WTC11 (cell line): ENCODE measurements at regions not wholly inside any gene's neighbourhood (a gene's known extent, or its start where the extent isn't known, plus 50 kb on each side); places are given as distances from the start of the nearest gene placed in this dataset.

ENCODE experiments used
- ATAC-seq: fragments of 200-7000 bp; cut with Tn5 transposase; 2 replicates; pipeline ENCODE4 v1.10.0; 2021; ENCODE audit warnings: mild to moderate bottlenecking, moderate library complexity
- CTCF ChIA-PET: fragments of 300-600 bp; sonication (Branson Sonifier 250); formaldehyde crosslinking; loops from one replicate; lab custom pipeline; 2021; ENCODE audit warnings: antibody characterized with exemption; lab: Charles Lee
- POLR2A ChIA-PET: fragments of 350-600 bp; sonication (Branson Sonifier 250); formaldehyde crosslinking; loops from one replicate; lab custom pipeline; 2021; ENCODE audit warnings: antibody characterized with exemption; lab: Charles Lee
- DNase-seq: peaks from one replicate; pipeline ENCODE4 v3.0.0; 2021; ENCODE audit warnings: low spot score
- H3K27ac Mint-ChIP-seq: 2 replicates; pipeline ENCODE4 v1.8.0; 2021; ENCODE audit warnings: mixed read lengths
- H3K27me3 Mint-ChIP-seq: 2 replicates; pipeline ENCODE4 v1.8.0; 2021; ENCODE audit warnings: low read depth, mild to moderate bottlenecking, moderate library complexity, mixed read lengths
- H3K36me3 Mint-ChIP-seq: 2 replicates; pipeline ENCODE4 v1.8.0; 2021; ENCODE audit warnings: mixed read lengths
- H3K4me1 Mint-ChIP-seq: 2 replicates; pipeline ENCODE4 v1.8.0; 2022; ENCODE audit warnings: mixed read lengths
- H3K4me3 Mint-ChIP-seq: 2 replicates; pipeline ENCODE4 v1.8.0; 2021; ENCODE audit warnings: mild to moderate bottlenecking, moderate library complexity, mixed read lengths
- H3K9me3 Mint-ChIP-seq: 2 replicates; pipeline ENCODE4 v1.8.0; 2021; ENCODE audit warnings: mixed read lengths
- GABPB1 ChIP-seq: sonication (generic); formaldehyde crosslinking; IDR thresholded peaks from 2 replicates; pipeline ENCODE4 v1.8.1; 2023; ENCODE audit warnings: mild to moderate bottlenecking, missing genetic modification reagents
- HMGA2 ChIP-seq: fragments of 250-450 bp; sonication (Bioruptor Pico); IDR thresholded peaks from 2 replicates; pipeline ENCODE4 v1.4.0; 2021; ENCODE audit warnings: mild to moderate bottlenecking, moderate library complexity
- IRF2 ChIP-seq: sonication (generic); formaldehyde crosslinking; IDR thresholded peaks from 2 replicates; pipeline ENCODE4 v1.8.0; 2022; ENCODE audit warnings: low read depth, missing genetic modification reagents, borderline replicate concordance
- JUN ChIP-seq: sonication (generic); formaldehyde crosslinking; IDR thresholded peaks from 2 replicates; pipeline ENCODE4 v1.8.0; 2023; ENCODE audit warnings: mild to moderate bottlenecking, missing genetic modification reagents
- MYBL2 ChIP-seq: sonication (generic); formaldehyde crosslinking; IDR thresholded peaks from 2 replicates; pipeline ENCODE4 v1.8.1; 2023; ENCODE audit warnings: mild to moderate bottlenecking, moderate library complexity, missing genetic modification reagents
- SMAD3 ChIP-seq: sonication (generic); formaldehyde crosslinking; IDR thresholded peaks from 2 replicates; pipeline ENCODE4 v1.8.0; 2022; ENCODE audit warnings: missing genetic modification reagents, mild to moderate bottlenecking, borderline replicate concordance
- SOX15 ChIP-seq: fragments of 250-450 bp; sonication (Bioruptor Pico); IDR thresholded peaks from 2 replicates; pipeline ENCODE4 v1.9.0; 2021; ENCODE audit warnings: mild to moderate bottlenecking
- TCF7 ChIP-seq: sonication (generic); formaldehyde crosslinking; IDR thresholded peaks from 2 replicates; pipeline ENCODE4 v1.8.0; 2022; ENCODE audit warnings: mild to moderate bottlenecking, low read depth, missing genetic modification reagents, moderate library complexity
- TEAD4 ChIP-seq: sonication (generic); formaldehyde crosslinking; IDR thresholded peaks from 2 replicates; pipeline ENCODE4 v1.8.0; 2022; ENCODE audit warnings: mild to moderate bottlenecking, missing genetic modification reagents
- ZNF138 ChIP-seq: sonication (generic); formaldehyde crosslinking; conservative IDR thresholded peaks from 2 replicates; pipeline ENCODE4 v1.8.1; 2022; ENCODE audit warnings: mild to moderate bottlenecking, moderate library complexity, missing genetic modification reagents
- ZNF317 ChIP-seq: sonication (generic); formaldehyde crosslinking; IDR thresholded peaks from 2 replicates; pipeline ENCODE4 v1.8.1; 2023; ENCODE audit warnings: low read depth, mild to moderate bottlenecking, moderate library complexity, missing genetic modification reagents, borderline replicate concordance
- TF ChIP-seq, protein P1 (sequence below): sonication (generic); formaldehyde crosslinking; IDR thresholded peaks from 2 replicates; pipeline ENCODE4 v1.8.1; 2023; ENCODE audit warnings: mild to moderate bottlenecking, missing genetic modification reagents
- TF ChIP-seq, protein P2 (sequence below): sonication (generic); formaldehyde crosslinking; IDR thresholded peaks from 2 replicates; pipeline ENCODE4 v1.8.1; 2022; ENCODE audit warnings: mild to moderate bottlenecking, moderate library complexity, missing genetic modification reagents
- TF ChIP-seq, protein P3 (sequence below): sonication (generic); formaldehyde crosslinking; IDR thresholded peaks from 2 replicates; pipeline ENCODE4 v1.8.0; 2022; ENCODE audit warnings: mild to moderate bottlenecking, missing genetic modification reagents
- TF ChIP-seq, protein P4 (sequence below): sonication (generic); formaldehyde crosslinking; IDR thresholded peaks from 2 replicates; pipeline ENCODE4 v1.8.1; 2022; ENCODE audit warnings: low read depth, missing genetic modification reagents, borderline replicate concordance
- TF ChIP-seq, protein P5 (sequence below): fragments of 250-450 bp; sonication (Bioruptor Pico); IDR thresholded peaks from 2 replicates; pipeline ENCODE4 v1.9.0; 2021; ENCODE audit warnings: moderate library complexity, mild to moderate bottlenecking, inconsistent platforms, borderline replicate concordance
- TF ChIP-seq, protein P6 (sequence below): fragments of 250-450 bp; sonication (Bioruptor Pico); IDR thresholded peaks from 2 replicates; pipeline ENCODE4 v1.9.0; 2021; ENCODE audit warnings: mild to moderate bottlenecking
- TF ChIP-seq, protein P7 (sequence below): sonication (generic); formaldehyde crosslinking; IDR thresholded peaks from 2 replicates; pipeline ENCODE4 v1.8.1; 2022; ENCODE audit warnings: low read depth, mild to moderate bottlenecking, moderate library complexity, missing genetic modification reagents, borderline replicate concordance
- TF ChIP-seq, protein P8 (sequence below): fragments of 250-450 bp; sonication (Bioruptor Pico); IDR thresholded peaks from 2 replicates; pipeline ENCODE4 v1.8.0; 2021; ENCODE audit warnings: mild to moderate bottlenecking
- TF ChIP-seq, protein P9 (sequence below): sonication (generic); formaldehyde crosslinking; IDR thresholded peaks from 2 replicates; pipeline ENCODE4 v1.8.0; 2022; ENCODE audit warnings: mild to moderate bottlenecking, missing genetic modification reagents

DNA sequence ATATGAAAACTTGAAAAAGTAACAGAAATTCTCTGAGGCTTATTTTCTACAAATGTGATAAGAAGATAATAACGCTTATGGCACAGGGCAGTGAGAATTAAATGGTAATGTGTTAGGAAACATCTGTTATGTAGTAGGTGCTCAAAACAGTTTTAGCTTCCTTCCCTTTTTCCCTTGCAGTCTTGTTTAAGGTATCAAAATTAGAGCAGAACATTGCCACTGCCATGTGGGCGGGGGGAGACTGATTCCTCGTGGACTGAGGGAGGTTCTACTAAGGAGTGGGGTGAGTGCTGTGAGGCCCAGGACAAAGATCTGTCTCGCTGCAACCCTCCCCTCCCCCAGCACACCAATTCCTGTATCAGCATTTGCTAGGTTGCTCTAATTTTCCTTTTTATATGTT, 702.4 kb downstream of the TUSC7 start:
- Mint-ChIP-seq H3K27me3 (no peaks in the 10 kb centered on the region), H3K4me3 (no peak overlapping the region), H3K36me3 (peaks cover 2% of the 10 kb centered on the region; the same call in 1 of the 2 replicates), H3K9me3 (peaks cover 7% of the 10 kb centered on the region; the same call in 1 of the 2 replicates), H3K27ac (no peak overlapping the region), H3K4me1 (peaks cover 44% of the 10 kb centered on the region)
- no peak for ATAC-seq
- no peak for DNase-seq
- ChIA-PET POLR2A (no interaction called here), CTCF (interaction anchor here (0.6 kb wide), 1 partner anchor 363 kb away, joined by 4 read pairs; no protein-coding TSS in a partner anchor)
- no peak for TF ChIP-seq SMAD3 (CRISPR knock-in tag)
- no peak for TF ChIP-seq TEAD4 (CRISPR knock-in tag)
- TF ChIP-seq, protein P1, sequence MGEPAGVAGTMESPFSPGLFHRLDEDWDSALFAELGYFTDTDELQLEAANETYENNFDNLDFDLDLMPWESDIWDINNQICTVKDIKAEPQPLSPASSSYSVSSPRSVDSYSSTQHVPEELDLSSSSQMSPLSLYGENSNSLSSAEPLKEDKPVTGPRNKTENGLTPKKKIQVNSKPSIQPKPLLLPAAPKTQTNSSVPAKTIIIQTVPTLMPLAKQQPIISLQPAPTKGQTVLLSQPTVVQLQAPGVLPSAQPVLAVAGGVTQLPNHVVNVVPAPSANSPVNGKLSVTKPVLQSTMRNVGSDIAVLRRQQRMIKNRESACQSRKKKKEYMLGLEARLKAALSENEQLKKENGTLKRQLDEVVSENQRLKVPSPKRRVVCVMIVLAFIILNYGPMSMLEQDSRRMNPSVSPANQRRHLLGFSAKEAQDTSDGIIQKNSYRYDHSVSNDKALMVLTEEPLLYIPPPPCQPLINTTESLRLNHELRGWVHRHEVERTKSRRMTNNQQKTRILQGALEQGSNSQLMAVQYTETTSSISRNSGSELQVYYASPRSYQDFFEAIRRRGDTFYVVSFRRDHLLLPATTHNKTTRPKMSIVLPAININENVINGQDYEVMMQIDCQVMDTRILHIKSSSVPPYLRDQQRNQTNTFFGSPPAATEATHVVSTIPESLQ = no peak
- TF ChIP-seq, protein P2, sequence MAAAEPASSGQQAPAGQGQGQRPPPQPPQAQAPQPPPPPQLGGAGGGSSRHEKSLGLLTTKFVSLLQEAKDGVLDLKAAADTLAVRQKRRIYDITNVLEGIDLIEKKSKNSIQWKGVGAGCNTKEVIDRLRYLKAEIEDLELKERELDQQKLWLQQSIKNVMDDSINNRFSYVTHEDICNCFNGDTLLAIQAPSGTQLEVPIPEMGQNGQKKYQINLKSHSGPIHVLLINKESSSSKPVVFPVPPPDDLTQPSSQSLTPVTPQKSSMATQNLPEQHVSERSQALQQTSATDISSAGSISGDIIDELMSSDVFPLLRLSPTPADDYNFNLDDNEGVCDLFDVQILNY (CRISPR knock-in tag) = no peak
- TF ChIP-seq, protein P3, sequence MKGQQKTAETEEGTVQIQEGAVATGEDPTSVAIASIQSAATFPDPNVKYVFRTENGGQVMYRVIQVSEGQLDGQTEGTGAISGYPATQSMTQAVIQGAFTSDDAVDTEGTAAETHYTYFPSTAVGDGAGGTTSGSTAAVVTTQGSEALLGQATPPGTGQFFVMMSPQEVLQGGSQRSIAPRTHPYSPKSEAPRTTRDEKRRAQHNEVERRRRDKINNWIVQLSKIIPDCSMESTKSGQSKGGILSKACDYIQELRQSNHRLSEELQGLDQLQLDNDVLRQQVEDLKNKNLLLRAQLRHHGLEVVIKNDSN (CRISPR knock-in tag) = no peak
- TF ChIP-seq JUN (CRISPR knock-in tag) = no peak
- TF ChIP-seq, protein P4, sequence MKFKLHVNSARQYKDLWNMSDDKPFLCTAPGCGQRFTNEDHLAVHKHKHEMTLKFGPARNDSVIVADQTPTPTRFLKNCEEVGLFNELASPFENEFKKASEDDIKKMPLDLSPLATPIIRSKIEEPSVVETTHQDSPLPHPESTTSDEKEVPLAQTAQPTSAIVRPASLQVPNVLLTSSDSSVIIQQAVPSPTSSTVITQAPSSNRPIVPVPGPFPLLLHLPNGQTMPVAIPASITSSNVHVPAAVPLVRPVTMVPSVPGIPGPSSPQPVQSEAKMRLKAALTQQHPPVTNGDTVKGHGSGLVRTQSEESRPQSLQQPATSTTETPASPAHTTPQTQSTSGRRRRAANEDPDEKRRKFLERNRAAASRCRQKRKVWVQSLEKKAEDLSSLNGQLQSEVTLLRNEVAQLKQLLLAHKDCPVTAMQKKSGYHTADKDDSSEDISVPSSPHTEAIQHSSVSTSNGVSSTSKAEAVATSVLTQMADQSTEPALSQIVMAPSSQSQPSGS (CRISPR knock-in tag) = no peak
- TF ChIP-seq ZNF317 (CRISPR knock-in tag) = no peak
- no peak for TF ChIP-seq IRF2 (CRISPR knock-in tag)
- TF ChIP-seq, protein P5, sequence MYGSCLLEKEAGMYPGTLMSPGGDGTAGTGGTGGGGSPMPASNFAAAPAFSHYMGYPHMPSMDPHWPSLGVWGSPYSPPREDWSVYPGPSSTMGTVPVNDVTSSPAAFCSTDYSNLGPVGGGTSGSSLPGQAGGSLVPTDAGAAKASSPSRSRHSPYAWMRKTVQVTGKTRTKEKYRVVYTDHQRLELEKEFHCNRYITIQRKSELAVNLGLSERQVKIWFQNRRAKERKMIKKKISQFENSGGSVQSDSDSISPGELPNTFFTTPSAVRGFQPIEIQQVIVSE = no peak
- TF ChIP-seq, protein P6, sequence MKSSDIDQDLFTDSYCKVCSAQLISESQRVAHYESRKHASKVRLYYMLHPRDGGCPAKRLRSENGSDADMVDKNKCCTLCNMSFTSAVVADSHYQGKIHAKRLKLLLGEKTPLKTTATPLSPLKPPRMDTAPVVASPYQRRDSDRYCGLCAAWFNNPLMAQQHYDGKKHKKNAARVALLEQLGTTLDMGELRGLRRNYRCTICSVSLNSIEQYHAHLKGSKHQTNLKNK (CRISPR knock-in tag) = no peak
- TF ChIP-seq TCF7 = no peak
- no peak for TF ChIP-seq SOX15 (CRISPR knock-in tag)
- no peak for TF ChIP-seq HMGA2 (CRISPR knock-in tag)
- TF ChIP-seq MYBL2 (CRISPR knock-in tag) = no peak
- TF ChIP-seq, protein P7, sequence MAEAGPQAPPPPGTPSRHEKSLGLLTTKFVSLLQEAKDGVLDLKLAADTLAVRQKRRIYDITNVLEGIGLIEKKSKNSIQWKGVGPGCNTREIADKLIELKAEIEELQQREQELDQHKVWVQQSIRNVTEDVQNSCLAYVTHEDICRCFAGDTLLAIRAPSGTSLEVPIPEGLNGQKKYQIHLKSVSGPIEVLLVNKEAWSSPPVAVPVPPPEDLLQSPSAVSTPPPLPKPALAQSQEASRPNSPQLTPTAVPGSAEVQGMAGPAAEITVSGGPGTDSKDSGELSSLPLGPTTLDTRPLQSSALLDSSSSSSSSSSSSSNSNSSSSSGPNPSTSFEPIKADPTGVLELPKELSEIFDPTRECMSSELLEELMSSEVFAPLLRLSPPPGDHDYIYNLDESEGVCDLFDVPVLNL (CRISPR knock-in tag) = no peak
- TF ChIP-seq, protein P8, sequence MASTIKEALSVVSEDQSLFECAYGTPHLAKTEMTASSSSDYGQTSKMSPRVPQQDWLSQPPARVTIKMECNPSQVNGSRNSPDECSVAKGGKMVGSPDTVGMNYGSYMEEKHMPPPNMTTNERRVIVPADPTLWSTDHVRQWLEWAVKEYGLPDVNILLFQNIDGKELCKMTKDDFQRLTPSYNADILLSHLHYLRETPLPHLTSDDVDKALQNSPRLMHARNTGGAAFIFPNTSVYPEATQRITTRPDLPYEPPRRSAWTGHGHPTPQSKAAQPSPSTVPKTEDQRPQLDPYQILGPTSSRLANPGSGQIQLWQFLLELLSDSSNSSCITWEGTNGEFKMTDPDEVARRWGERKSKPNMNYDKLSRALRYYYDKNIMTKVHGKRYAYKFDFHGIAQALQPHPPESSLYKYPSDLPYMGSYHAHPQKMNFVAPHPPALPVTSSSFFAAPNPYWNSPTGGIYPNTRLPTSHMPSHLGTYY (CRISPR knock-in tag) = no peak
- TF ChIP-seq, protein P9, sequence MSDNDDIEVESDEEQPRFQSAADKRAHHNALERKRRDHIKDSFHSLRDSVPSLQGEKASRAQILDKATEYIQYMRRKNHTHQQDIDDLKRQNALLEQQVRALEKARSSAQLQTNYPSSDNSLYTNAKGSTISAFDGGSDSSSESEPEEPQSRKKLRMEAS (CRISPR knock-in tag) = no peak
- no peak for TF ChIP-seq GABPB1
- TF ChIP-seq ZNF138 (CRISPR knock-in tag) = no peak
